Stomach (tissue), 8 donors: ENCODE measurements at regions not wholly inside any gene's neighbourhood (a gene's known extent, or its start where the extent isn't known, plus 50 kb on each side); places are given as distances from the start of the nearest gene placed in this dataset.

Experiments
- DNase-seq, 2 donors: peaks; one replicate each; pipeline versions ENCODE4 v3.0.0 to v3.0.0-alpha.2; 2013 to 2019
- H3K27ac ChIP-seq, 5 donors: fragments of 200-600 bp in 4 of 5; sonication (generic) in 4 of 5; one replicate each; pipeline ENCODE4 v1.5.1; 2013 to 2019; ENCODE audit warnings: mild to moderate bottlenecking in 1 of 5, moderate library complexity in 1 of 5
- H3K27me3 ChIP-seq, 3 donors: fragments of 200-600 bp; sonication (generic); one replicate each; pipeline ENCODE4 v1.5.1; 2017 to 2019; ENCODE audit warnings: mixed run types in 1 of 3
- H3K36me3 ChIP-seq, 4 donors: fragments of 200-600 bp; sonication (generic); 1 replicate in 3 of 4; 2 replicates in 1 of 4; pipeline ENCODE4 v1.5.1; 2016 to 2019
- H3K4me1 ChIP-seq, 4 donors: fragments of 200-600 bp; sonication (generic); one replicate each; pipeline ENCODE4 v1.5.1; 2016 to 2019
- H3K4me3 ChIP-seq, 4 donors: fragments of 200-600 bp; sonication (generic) in 3 of 4; one replicate each; pipeline ENCODE4 v1.5.1; 2016 to 2019; ENCODE audit warnings: mild to moderate bottlenecking in 1 of 4
- H3K9me3 ChIP-seq, 4 donors: fragments of 200-600 bp; sonication (generic); one replicate each; pipeline ENCODE4 v1.5.1; 2016 to 2019
- EP300 ChIP-seq: sonication (generic); formaldehyde crosslinking; IDR thresholded peaks from one replicate; pipeline ENCODE4 v1.6.1; 2017; ENCODE audit warnings: antibody characterized with exemption
- POLR2A ChIP-seq, 4 donors: fragments of 450-650 bp; IDR thresholded peaks; one replicate each; pipeline ENCODE4 v1.6.1; 2016; ENCODE audit warnings: antibody characterized with exemption in 4 of 4, control low read depth in 2 of 4, mild to moderate bottlenecking in 1 of 4, moderate library complexity in 1 of 4
- POLR2AphosphoS5 ChIP-seq, 3 donors: sonication (generic); formaldehyde crosslinking; IDR thresholded peaks; one replicate each; pipeline ENCODE4 v1.6.1; 2016; ENCODE audit warnings: antibody characterized with exemption in 3 of 3
- WGBS, 5 donors: extraction: QIAGEN DNeasy Blood & Tissue Kit in 3 of 5; methylation state at CpG; one replicate each; pipeline versions ENCODE4 v1.1.5 to v1.1.7; 2013 to 2018; 5-methylcytosine and 5-hydroxymethylcytosine counted together
- intact Hi-C: fragments of 100-400 bp; cut with DNase I; formaldehyde crosslinking; loops from one replicate; pipeline ENCODE4 v1.15.1; 2023; ENCODE audit warnings: low total_unique reads
- TF ChIP-seq, protein P1 (sequence below), 7 experiments: fragments of 450-650 bp in 4 of 7; fragments of 200-600 bp in 3 of 7; sonication (generic) in 3 of 7; IDR thresholded peaks; one replicate each; pipeline ENCODE4 v1.5.1; 2016 to 2019; ENCODE audit warnings: antibody characterized with exemption in 7 of 7, control low read depth in 2 of 7, mild to moderate bottlenecking in 1 of 7
- donor health status: healthy with polysubstance abuse.
- donor health status: Bipolar disorder and iron deficiency.
- donor health status: healthy.

DNA sequence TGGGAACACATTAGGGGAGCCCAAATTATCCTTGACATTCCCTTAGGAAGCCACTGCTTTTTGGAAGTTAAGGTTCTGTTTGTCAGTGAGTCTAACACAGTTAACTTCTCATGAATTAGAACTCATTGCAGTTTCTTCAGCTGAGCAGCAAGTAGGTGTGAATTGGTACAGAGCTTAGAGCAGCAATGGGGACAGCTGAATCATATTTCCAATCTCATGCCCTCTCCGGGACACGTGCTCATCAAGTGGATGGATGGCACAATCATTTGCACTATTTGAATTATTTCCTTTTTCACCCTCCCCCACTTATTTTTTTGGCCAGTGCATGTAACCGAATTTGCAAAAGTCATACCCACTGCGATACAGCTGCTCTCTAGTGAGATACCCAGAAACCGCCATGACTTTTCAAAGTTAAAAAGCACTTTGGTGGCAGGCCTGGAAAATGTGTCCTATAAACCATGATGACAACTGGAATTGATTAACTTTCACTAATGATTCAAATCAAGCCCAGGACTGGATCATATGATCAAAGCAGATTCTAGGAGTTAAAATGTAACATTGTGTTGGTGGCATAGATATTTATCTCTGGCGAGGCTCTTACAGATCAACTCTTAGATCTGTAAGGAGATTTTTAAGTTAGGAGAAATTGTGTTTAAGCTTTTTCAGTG, 76.4 kb downstream of the EBLN2 start:
- no peaks in the 10 kb centered on the region for H3K27me3 ChIP-seq
- intact Hi-C loops, result no loop called here
- 87 to 94% (median 90%) methylated on average over 6 of the region's 6 CpGs for WGBS, 5 donors
- peaks cover 0 to 6% (median 2%) of the 10 kb centered on the region in 4 donors for H3K9me3 ChIP-seq
- H3K4me1 ChIP-seq, result no peaks in the 10 kb centered on the region
- H3K4me3 ChIP-seq, result no peak overlapping the region
- H3K27ac ChIP-seq, result no peak overlapping the region
- H3K36me3 ChIP-seq, result no peaks in the 10 kb centered on the region
- no peak for TF ChIP-seq POLR2A (IDR thresholded peaks at IDR 0.05)
- TF ChIP-seq POLR2AphosphoS5 (IDR thresholded peaks at IDR 0.05), result no peak
- TF ChIP-seq EP300, result no peak
- TF ChIP-seq, protein P1, sequence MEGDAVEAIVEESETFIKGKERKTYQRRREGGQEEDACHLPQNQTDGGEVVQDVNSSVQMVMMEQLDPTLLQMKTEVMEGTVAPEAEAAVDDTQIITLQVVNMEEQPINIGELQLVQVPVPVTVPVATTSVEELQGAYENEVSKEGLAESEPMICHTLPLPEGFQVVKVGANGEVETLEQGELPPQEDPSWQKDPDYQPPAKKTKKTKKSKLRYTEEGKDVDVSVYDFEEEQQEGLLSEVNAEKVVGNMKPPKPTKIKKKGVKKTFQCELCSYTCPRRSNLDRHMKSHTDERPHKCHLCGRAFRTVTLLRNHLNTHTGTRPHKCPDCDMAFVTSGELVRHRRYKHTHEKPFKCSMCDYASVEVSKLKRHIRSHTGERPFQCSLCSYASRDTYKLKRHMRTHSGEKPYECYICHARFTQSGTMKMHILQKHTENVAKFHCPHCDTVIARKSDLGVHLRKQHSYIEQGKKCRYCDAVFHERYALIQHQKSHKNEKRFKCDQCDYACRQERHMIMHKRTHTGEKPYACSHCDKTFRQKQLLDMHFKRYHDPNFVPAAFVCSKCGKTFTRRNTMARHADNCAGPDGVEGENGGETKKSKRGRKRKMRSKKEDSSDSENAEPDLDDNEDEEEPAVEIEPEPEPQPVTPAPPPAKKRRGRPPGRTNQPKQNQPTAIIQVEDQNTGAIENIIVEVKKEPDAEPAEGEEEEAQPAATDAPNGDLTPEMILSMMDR (IDR thresholded peaks at IDR 0.05), result no peak
- DNase-seq, result no peak

DNA sequence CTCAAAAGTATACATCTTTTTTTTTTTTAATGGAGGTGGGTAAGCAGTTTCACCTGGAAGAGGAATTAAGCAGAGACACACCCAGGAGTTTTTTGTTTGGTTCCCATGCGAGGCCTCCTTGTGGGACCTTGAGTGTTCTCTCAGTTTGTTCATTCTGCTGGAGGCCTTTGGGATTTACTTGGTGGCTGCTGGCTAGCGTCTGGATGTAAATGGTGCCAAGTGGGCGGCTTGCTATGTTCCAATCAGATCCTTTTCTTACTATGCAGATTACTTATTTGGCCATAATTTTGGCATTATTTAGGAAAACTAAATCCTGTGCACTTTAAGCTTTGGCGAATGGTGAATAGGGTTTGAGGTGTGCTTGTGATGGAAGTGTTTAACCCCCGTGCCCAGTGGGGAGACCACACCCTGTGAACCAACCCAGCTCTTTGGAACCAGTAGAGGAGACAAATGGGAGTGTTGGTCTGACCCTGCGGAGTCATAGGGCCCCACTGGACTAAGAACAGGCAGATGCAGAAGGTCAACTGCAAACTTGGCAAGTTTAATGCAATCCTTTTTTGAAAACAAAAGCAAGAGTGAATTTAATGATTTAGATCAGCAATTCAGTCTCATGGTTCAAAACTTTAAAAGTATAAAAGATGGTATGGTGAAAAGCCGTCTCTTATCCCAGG, 79.4 kb downstream of the EBLN2 start:
- 63 to 71% (median 69%) methylated on average over 7 of the region's 7 CpGs for WGBS, 5 donors
- intact Hi-C loops, result no loop called here

DNA sequence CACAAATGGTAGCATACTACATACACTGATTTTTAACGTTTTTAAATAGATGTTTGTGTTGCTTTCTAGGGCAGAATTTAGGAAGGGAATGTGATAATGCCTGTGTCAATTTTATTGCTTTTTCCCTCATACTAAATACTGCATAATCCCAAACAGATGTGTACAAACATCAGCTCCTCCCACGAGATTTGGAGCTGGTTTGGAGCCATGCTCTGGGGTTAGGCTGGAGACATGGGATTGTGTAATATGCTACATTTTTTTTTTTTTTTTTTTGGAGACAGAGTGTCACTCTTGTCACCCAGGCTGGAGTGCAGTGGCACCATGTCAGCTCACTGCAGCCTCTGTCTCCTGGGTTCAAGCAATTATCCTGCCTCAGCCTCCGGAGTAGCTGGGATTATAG, 80.1 kb downstream of the EBLN2 start:
- TF ChIP-seq EP300 (no peak), POLR2A (IDR thresholded peaks at IDR 0.05) (no peak)
- peak in 1 of 2 donors; percentile 50 for DNase-seq
- intact Hi-C loops, result no loop called here
- 51 to 68% (median 65%) methylated on average over 3 of the region's 3 CpGs for WGBS, 5 donors
- no peak overlapping the region for H3K4me3 ChIP-seq
- H3K27me3 ChIP-seq, result no peaks in the 10 kb centered on the region
- H3K4me1 ChIP-seq, result no peaks in the 10 kb centered on the region
- H3K27ac ChIP-seq, result no peak overlapping the region
- H3K36me3 ChIP-seq, result no peaks in the 10 kb centered on the region
- H3K9me3 ChIP-seq, result no peaks in the 10 kb centered on the region

More for the DNA sequence above, 79.4 kb downstream of the EBLN2 start:
- no peak for DNase-seq
- no peak overlapping the region for H3K27ac ChIP-seq
- no peaks in the 10 kb centered on the region for H3K9me3 ChIP-seq
- TF ChIP-seq POLR2AphosphoS5 (IDR thresholded peaks at IDR 0.05), result no peak
- TF ChIP-seq, protein P1 (IDR thresholded peaks at IDR 0.05), result no peak
- no peak for TF ChIP-seq POLR2A (IDR thresholded peaks at IDR 0.05)
- no peak for TF ChIP-seq EP300
- no peaks in the 10 kb centered on the region for H3K27me3 ChIP-seq
- no peak overlapping the region for H3K4me3 ChIP-seq
- H3K4me1 ChIP-seq, result no peaks in the 10 kb centered on the region
- no peaks in the 10 kb centered on the region for H3K36me3 ChIP-seq

DNA sequence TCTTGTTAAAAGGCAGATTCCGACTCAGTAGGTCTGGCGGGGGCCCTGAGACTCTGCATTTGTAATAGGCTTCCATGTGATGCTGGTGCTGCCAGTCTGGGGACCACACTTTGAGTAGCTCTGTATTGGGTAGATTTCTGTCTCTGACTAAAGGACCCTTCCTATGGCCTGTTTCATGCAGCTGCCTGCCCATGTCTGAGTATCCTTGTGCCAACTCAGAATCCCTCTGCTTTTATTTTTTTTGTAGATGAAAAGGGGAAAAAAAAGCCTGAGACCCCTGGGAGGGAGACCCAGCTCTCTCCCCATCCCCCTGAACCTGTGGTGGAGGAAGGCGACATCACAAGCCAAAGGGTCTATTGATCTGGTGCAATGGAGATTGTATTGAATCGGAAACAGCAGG, 81.9 kb downstream of the EBLN2 start:
- no peak overlapping the region for H3K27ac ChIP-seq
- intact Hi-C loops, result no loop called here
- H3K36me3 ChIP-seq, result no peaks in the 10 kb centered on the region
- TF ChIP-seq POLR2A (IDR thresholded peaks at IDR 0.05) (no peak), EP300 (no peak), POLR2AphosphoS5 (IDR thresholded peaks at IDR 0.05) (no peak)
- TF ChIP-seq, protein P1 (IDR thresholded peaks at IDR 0.05), result no peak
- DNase-seq, result no peak
- no peaks in the 10 kb centered on the region for H3K27me3 ChIP-seq
- WGBS, 5 donors, result 91 to 97% (median 95%) methylated on average over 4 of the region's 4 CpGs
- no peak overlapping the region for H3K4me3 ChIP-seq
- H3K4me1 ChIP-seq, result peaks cover 0 to 8% (median 3%) of the 10 kb centered on the region in 4 donors
- no peaks in the 10 kb centered on the region for H3K9me3 ChIP-seq

DNA sequence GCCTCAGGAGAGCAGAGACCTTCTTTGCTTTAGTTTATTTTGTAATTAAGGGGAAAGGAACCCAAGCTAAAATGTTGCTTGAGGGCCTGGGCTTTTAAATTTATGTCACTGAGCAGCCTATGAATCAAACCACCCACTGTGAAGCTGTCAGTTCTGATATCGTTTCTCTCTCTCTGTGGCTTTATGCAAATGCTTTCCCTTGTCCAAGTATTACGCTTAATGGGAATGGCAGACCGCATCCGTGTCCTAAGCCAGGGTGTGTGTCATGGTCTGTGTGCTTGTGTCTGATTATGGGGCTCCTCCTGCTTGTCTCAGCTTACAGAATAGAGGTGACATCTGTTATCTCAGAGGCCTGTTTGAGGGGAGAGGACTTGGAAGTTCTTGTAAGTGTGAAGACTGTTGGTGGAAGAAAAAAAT, 82.4 kb downstream of the EBLN2 start:
- 29 to 51% (median 40%) methylated on average over 4 of the region's 4 CpGs for WGBS, 5 donors
- Histone ChIP-seq H3K9me3 (no peaks in the 10 kb centered on the region), H3K4me3 (no peak overlapping the region), H3K27ac (no peak overlapping the region), H3K27me3 (no peaks in the 10 kb centered on the region), H3K4me1 (peaks cover 0 to 9% (median 7%) of the 10 kb centered on the region in 4 donors), H3K36me3 (no peaks in the 10 kb centered on the region)
- TF ChIP-seq POLR2A (IDR thresholded peaks at IDR 0.05) (no peak), EP300 (no peak), POLR2AphosphoS5 (IDR thresholded peaks at IDR 0.05) (no peak)
- peak in 1 of 2 donors; percentile 35 for DNase-seq
- intact Hi-C loops, result no loop called here
